Thyroid gland (tissue), 4 donors: ENCODE measurements at regions not wholly inside any gene's neighbourhood (a gene's known extent, or its start where the extent isn't known, plus 50 kb on each side); places are given as distances from the start of the nearest gene placed in this dataset.

Experiments
- CTCF ChIP-seq, 6 experiments: fragments of 200-600 bp in 3 of 6; fragments of 450-650 bp in 3 of 6; sonication (generic) in 3 of 6; IDR thresholded peaks; one replicate each; pipeline ENCODE4 v1.5.1; 2016 to 2019; ENCODE audit warnings: antibody characterized with exemption in 6 of 6, mild to moderate bottlenecking in 2 of 6, inconsistent platforms in 1 of 6, moderate library complexity in 1 of 6
- POLR2A ChIP-seq, 2 donors: fragments of 450-650 bp; IDR thresholded peaks; one replicate each; pipeline ENCODE4 v1.6.1; 2017; ENCODE audit warnings: antibody characterized with exemption in 2 of 2, mild to moderate bottlenecking in 2 of 2, moderate library complexity in 1 of 2

- TF ChIP-seq CTCF (IDR thresholded peaks at IDR 0.05) (no peak), POLR2A (IDR thresholded peaks at IDR 0.05) (no peak)
Measured at GRCh38 chr18:41769265-41769664, 185.8 kb upstream of the PIK3C3 start.
